ENCODE measurements at regions not wholly inside any gene's neighbourhood (a gene's known extent, or its start where the extent isn't known, plus 50 kb on each side); places are given as distances from the start of the nearest gene placed in this dataset.

DNA sequence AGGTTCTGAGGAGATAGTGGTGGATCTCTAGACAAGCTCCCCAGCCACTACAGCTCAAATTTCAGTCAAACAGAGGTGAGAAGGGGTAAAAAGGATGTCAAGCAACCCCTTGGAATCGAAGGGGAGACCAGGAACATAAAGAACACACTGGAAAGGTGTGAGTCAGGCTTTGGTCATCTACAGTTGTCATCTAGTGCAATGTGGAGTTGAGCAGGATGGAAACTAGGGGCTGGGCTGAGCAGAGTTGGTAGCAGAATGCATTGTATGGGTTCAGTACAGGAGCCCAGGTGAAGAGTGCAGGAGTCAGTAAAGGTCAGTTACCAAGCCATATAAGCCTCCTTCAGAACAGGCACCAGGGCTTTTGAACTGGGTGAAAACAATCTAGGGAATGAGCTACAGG is 52.7 kb upstream of the VAV3 start:
- TF ChIP-seq CEBPB (IDR thresholded peaks at IDR 0.05) (no peak), TEAD4 (IDR thresholded peaks at IDR 0.05) (no peak), NFIC (IDR thresholded peaks at IDR 0.05) (no peak), RAD21 (IDR thresholded peaks at IDR 0.05; ENCODE audit: low read depth) (no peak), ZBTB7A (IDR thresholded peaks at IDR 0.05; ENCODE audit: low read depth) (no peak), TCF12 (IDR thresholded peaks at IDR 0.05; ENCODE audit: low read depth) (no peak), EP300 (IDR thresholded peaks at IDR 0.05; ENCODE audit: borderline replicate concordance) (no peak), EGR1 (IDR thresholded peaks at IDR 0.05) (no peak), FOXM1 (IDR thresholded peaks at IDR 0.05; ENCODE audit: borderline replicate concordance, low read depth) (no peak), CREB1 (IDR thresholded peaks at IDR 0.05; ENCODE audit: low read depth) (no peak), YY1 (IDR thresholded peaks at IDR 0.05; ENCODE audit: low read depth) (no peak), TAF1 (IDR thresholded peaks at IDR 0.05; ENCODE audit: low read depth) (no peak)
- TF ChIP-seq, protein P1, sequence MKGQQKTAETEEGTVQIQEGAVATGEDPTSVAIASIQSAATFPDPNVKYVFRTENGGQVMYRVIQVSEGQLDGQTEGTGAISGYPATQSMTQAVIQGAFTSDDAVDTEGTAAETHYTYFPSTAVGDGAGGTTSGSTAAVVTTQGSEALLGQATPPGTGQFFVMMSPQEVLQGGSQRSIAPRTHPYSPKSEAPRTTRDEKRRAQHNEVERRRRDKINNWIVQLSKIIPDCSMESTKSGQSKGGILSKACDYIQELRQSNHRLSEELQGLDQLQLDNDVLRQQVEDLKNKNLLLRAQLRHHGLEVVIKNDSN (IDR thresholded peaks at IDR 0.05), result no peak
- TF ChIP-seq, protein P2, sequence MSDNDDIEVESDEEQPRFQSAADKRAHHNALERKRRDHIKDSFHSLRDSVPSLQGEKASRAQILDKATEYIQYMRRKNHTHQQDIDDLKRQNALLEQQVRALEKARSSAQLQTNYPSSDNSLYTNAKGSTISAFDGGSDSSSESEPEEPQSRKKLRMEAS (IDR thresholded peaks at IDR 0.05), result no peak
- TF ChIP-seq, protein P3, sequence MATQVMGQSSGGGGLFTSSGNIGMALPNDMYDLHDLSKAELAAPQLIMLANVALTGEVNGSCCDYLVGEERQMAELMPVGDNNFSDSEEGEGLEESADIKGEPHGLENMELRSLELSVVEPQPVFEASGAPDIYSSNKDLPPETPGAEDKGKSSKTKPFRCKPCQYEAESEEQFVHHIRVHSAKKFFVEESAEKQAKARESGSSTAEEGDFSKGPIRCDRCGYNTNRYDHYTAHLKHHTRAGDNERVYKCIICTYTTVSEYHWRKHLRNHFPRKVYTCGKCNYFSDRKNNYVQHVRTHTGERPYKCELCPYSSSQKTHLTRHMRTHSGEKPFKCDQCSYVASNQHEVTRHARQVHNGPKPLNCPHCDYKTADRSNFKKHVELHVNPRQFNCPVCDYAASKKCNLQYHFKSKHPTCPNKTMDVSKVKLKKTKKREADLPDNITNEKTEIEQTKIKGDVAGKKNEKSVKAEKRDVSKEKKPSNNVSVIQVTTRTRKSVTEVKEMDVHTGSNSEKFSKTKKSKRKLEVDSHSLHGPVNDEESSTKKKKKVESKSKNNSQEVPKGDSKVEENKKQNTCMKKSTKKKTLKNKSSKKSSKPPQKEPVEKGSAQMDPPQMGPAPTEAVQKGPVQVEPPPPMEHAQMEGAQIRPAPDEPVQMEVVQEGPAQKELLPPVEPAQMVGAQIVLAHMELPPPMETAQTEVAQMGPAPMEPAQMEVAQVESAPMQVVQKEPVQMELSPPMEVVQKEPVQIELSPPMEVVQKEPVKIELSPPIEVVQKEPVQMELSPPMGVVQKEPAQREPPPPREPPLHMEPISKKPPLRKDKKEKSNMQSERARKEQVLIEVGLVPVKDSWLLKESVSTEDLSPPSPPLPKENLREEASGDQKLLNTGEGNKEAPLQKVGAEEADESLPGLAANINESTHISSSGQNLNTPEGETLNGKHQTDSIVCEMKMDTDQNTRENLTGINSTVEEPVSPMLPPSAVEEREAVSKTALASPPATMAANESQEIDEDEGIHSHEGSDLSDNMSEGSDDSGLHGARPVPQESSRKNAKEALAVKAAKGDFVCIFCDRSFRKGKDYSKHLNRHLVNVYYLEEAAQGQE (IDR thresholded peaks at IDR 0.05; ENCODE audit: low read depth), result no peak

DNA sequence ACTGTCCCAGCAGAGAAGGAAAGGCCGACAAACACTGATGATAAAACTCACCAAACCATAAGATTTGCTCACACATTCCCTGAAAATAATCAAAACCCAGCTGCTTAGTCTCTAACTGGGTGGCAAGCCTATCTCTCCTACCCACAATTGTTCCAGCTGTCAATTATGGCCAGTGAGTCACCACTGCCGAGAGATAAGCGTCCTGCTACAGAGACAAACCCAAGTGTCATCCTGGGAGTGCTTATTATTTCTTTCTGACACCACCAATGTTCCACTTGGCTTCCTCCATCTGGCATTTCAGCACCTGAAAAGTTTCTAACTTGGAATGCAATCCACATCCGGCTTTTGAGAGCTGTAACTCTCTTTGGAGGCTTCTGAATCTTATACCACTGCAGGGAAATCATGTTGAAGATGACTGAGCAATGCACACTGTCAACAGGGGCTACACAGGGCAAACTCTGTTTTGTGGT is 51.5 kb upstream of the VAV3 start:
- TF ChIP-seq RAD21 (IDR thresholded peaks at IDR 0.05; ENCODE audit: low read depth) (no peak), FOXM1 (IDR thresholded peaks at IDR 0.05; ENCODE audit: borderline replicate concordance, low read depth) (no peak), EP300 (IDR thresholded peaks at IDR 0.05; ENCODE audit: borderline replicate concordance) (no peak), NFIC (IDR thresholded peaks at IDR 0.05) (no peak), CEBPB (IDR thresholded peaks at IDR 0.05) (no peak), TEAD4 (IDR thresholded peaks at IDR 0.05) (no peak), TAF1 (IDR thresholded peaks at IDR 0.05; ENCODE audit: low read depth) (no peak), ZBTB7A (IDR thresholded peaks at IDR 0.05; ENCODE audit: low read depth) (no peak), CREB1 (IDR thresholded peaks at IDR 0.05; ENCODE audit: low read depth) (no peak), EGR1 (IDR thresholded peaks at IDR 0.05) (no peak), YY1 (IDR thresholded peaks at IDR 0.05; ENCODE audit: low read depth) (no peak), TCF12 (IDR thresholded peaks at IDR 0.05; ENCODE audit: low read depth) (no peak)
- TF ChIP-seq, protein P1 (IDR thresholded peaks at IDR 0.05), result no peak
- TF ChIP-seq, protein P2 (IDR thresholded peaks at IDR 0.05), result no peak
- TF ChIP-seq, protein P3 (IDR thresholded peaks at IDR 0.05; ENCODE audit: low read depth), result no peak

All from Ishikawa (cell line).